ENCODE measurements at regions not wholly inside any gene's neighbourhood (a gene's known extent, or its start where the extent isn't known, plus 50 kb on each side); places are given as distances from the start of the nearest gene placed in this dataset.

DNA sequence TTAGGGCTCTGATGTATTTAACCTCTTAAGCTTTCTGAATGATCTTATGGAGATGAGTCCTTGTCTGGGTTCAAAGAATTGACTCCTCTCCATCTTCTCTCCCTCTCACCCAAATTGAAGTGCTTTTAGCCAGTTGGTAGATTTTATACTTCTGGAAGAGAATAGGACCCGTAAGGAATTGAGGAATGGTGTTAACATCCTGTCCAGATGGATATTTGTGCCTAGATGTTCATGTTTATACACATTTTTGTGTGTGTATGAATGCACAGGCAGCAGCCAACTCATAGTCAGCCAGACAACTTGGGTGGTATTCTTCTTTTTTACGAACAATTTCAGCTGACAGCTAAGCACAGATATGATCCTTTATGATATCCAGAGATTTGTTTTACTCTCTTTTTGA lies 449.6 kb upstream of the RGS6 start:
- TF ChIP-seq, protein P1, sequence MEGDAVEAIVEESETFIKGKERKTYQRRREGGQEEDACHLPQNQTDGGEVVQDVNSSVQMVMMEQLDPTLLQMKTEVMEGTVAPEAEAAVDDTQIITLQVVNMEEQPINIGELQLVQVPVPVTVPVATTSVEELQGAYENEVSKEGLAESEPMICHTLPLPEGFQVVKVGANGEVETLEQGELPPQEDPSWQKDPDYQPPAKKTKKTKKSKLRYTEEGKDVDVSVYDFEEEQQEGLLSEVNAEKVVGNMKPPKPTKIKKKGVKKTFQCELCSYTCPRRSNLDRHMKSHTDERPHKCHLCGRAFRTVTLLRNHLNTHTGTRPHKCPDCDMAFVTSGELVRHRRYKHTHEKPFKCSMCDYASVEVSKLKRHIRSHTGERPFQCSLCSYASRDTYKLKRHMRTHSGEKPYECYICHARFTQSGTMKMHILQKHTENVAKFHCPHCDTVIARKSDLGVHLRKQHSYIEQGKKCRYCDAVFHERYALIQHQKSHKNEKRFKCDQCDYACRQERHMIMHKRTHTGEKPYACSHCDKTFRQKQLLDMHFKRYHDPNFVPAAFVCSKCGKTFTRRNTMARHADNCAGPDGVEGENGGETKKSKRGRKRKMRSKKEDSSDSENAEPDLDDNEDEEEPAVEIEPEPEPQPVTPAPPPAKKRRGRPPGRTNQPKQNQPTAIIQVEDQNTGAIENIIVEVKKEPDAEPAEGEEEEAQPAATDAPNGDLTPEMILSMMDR (conservative IDR thresholded peaks at IDR 0.05; ENCODE audit: low read depth), result no peak
- DNase-seq (ENCODE audit: low spot score), result no peak
- no peak overlapping the region for H3K27ac ChIP-seq
- CTCF ChIA-PET, result no interaction called here
- POLR2A ChIA-PET (ENCODE audit: low non-redundant PET), result no interaction called here

DNA sequence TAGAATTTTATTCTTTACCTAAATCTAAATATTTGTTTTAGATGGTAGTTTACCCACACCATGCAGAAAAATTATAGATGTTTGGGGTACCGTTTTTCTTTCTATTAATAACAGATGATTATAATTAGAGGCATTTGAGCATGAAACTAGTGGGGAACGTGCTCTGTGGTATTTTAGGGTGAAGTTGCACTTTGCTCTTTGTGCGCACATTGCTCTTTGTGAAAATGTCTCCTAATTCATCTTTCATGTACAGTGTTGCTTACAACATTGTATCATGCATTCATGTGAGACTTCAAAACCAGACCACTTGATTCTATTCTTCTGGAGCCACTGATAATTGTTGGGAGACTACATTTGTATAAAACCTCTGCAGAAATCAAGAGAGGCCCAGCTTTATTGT lies 449.1 kb upstream of the RGS6 start:
- H3K27ac ChIP-seq, result no peak overlapping the region
- ChIA-PET CTCF (no interaction called here), POLR2A (ENCODE audit: low non-redundant PET) (no interaction called here)
- DNase-seq (ENCODE audit: low spot score), result no peak
- TF ChIP-seq, protein P1 (conservative IDR thresholded peaks at IDR 0.05; ENCODE audit: low read depth), result no peak

DNA sequence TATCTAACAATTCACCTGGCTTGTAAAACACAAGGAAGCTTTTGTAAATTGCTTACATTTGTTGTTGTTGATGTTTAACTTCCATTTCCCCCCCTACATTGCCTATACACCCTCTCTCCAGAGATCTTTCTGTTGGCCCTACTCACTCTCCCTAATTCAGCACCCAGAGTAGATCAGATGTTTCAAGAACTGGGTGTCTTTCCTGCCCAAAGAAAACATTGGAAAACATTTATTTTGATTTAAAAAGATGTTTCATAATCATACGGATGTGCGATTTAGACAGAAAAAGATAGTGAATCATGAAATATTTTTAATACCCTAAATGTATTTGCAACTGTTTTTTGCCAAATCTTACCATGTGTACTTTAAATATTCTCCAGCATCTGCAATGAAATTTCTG lies 446.4 kb upstream of the RGS6 start:
- POLR2A ChIA-PET (ENCODE audit: low non-redundant PET), result no interaction called here
- H3K27ac ChIP-seq, result no peak overlapping the region
- CTCF ChIA-PET, result interaction anchor here (0.6 to 0.7 kb wide), 3 partner anchors 32 to 194 kb away, joined by 3 to 4 read pairs (median 4); no protein-coding TSS in a partner anchor
- no peak for DNase-seq (ENCODE audit: low spot score)
- TF ChIP-seq, protein P1 (conservative IDR thresholded peaks at IDR 0.05; ENCODE audit: low read depth), result no peak

DNA sequence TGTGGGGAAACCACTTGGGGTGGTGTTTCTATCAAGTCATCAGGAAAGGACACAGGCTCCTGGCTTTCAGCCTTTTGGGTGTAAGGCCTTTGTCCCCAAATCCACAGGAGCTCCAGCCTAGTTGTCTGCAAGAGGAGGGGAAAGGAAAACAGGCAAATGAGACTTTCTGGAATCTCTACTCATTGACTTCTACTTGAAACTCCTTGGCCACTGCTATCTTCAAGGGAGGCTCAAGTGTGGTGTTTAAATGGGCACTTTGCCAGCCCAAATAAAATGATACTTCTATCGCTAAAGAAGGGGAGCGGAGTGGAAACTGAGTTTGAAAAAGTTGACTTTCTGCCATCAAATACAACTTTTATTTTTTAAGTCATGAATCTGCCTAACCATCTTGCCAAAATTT lies 445.9 kb upstream of the RGS6 start:
- no peak overlapping the region for H3K27ac ChIP-seq
- ChIA-PET CTCF (interaction anchor here (0.6 kb wide), 2 partner anchors 31 to 100 kb away, joined by 4 read pairs; no protein-coding TSS in a partner anchor), POLR2A (ENCODE audit: low non-redundant PET) (no interaction called here)
- TF ChIP-seq, protein P1 (conservative IDR thresholded peaks at IDR 0.05; ENCODE audit: low read depth), result no peak
- no peak for DNase-seq (ENCODE audit: low spot score)

DNA sequence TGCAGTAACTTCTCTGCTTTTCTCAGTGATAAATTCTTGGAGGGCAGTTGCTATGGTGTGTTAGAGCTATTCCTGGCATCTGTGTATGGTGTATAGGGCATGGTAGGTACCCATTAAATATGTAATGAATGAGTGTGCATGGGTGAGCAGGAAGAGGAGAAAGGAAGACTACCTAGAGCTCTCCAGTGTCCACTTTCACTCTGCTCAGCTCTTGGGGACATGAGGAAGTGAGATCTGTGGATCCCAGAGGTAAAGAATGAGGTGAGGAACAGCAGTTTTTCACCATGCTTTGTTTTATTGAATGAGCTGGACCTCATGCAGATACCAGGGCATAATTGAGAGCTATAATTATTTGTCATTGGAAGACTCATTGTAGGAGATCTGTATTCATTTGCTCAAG lies 444.8 kb upstream of the RGS6 start:
- CTCF ChIA-PET, result no interaction called here
- TF ChIP-seq, protein P1 (conservative IDR thresholded peaks at IDR 0.05; ENCODE audit: low read depth), result no peak
- no peak for DNase-seq (ENCODE audit: low spot score)
- H3K27ac ChIP-seq, result no peak overlapping the region
- POLR2A ChIA-PET (ENCODE audit: low non-redundant PET), result no interaction called here

DNA sequence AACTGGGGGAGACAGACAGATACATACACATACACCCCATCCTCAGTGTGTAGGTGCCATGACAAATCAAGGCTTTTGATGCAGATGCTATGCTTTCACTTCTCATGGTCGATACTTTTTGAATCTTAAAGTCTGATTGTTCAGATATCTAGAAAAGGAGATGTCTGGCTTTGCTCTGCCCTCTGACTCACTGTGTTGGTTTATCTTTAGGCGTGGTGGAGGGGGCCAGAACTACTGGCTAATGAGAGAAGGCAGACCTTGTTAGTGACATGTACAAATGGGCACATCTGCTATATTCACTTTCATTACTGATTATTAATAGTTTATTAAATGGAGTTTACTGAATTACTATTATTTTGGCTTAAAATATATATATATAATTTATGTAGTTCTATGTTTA lies 444.3 kb upstream of the RGS6 start:
- TF ChIP-seq, protein P1 (conservative IDR thresholded peaks at IDR 0.05; ENCODE audit: low read depth), result no peak
- POLR2A ChIA-PET (ENCODE audit: low non-redundant PET), result no interaction called here
- DNase-seq (ENCODE audit: low spot score), result no peak
- H3K27ac ChIP-seq, result no peak overlapping the region
- CTCF ChIA-PET, result no interaction called here

DNA sequence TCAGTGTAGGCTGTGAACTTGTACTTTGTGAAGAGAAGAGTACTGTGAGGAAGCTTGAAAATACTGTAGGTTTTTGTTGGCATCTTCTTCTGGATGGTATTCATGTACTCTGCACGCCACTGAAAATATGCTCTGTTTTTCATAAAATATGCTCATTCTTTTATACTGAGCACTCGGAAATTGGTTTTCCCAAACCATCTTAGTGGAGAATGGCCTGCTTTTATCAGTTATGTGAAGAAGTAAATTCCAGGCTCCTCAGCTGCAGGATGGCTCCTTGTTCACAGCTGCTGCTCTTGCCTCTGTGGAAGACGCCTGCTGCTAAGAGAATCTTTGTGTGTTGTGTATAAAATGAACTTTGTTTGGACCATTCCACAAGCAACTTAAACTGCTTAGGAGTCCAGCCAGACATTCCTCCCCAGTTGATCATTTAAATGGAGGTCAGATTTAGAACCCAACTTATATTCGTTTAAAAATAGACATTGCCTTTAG lies 443.5 kb upstream of the RGS6 start:
- TF ChIP-seq, protein P1 (conservative IDR thresholded peaks at IDR 0.05; ENCODE audit: low read depth), result no peak
- ChIA-PET CTCF (no interaction called here), POLR2A (ENCODE audit: low non-redundant PET) (no interaction called here)
- H3K27ac ChIP-seq, result no peak overlapping the region
- DNase-seq (ENCODE audit: low spot score), result no peak
